ENCODE measurements at regions not wholly inside any gene's neighbourhood (a gene's known extent, or its start where the extent isn't known, plus 50 kb on each side); places are given as distances from the start of the nearest gene placed in this dataset.

GRCh38 chr19:28828276-28828870 lies 384.6 kb downstream of the UQCRFS1 start:
- TF ChIP-seq CTCF (conservative IDR thresholded peaks at IDR 0.05), result no peak
- peaks cover 8% of the 10 kb centered on the region for H3K4me1 Mint-ChIP-seq
- H3K27me3 Mint-ChIP-seq (ENCODE audit: low read depth), result peaks cover 2% of the 10 kb centered on the region
- no peak overlapping the region for H3K27ac Mint-ChIP-seq (ENCODE audit: unreplicated experiment)
- H3K36me3 Mint-ChIP-seq (ENCODE audit: low read depth), result no peaks in the 10 kb centered on the region
- no peak overlapping the region for H3K4me3 Mint-ChIP-seq
- DNase-seq (ENCODE audit: low read depth, low spot score), result no peak
- no peaks in the 10 kb centered on the region for H3K9me3 Mint-ChIP-seq

GRCh38 chr19:28827382-28827781 lies 385.6 kb downstream of the UQCRFS1 start:
- Mint-ChIP-seq H3K4me1 (peaks cover 11% of the 10 kb centered on the region), H3K36me3 (ENCODE audit: low read depth) (no peaks in the 10 kb centered on the region), H3K4me3 (no peak overlapping the region), H3K27ac (ENCODE audit: unreplicated experiment) (no peak overlapping the region), H3K9me3 (no peaks in the 10 kb centered on the region), H3K27me3 (ENCODE audit: low read depth) (peaks cover 2% of the 10 kb centered on the region)
- no peak for DNase-seq (ENCODE audit: low read depth, low spot score)
- TF ChIP-seq CTCF (conservative IDR thresholded peaks at IDR 0.05), result no peak

- H3K9me3 Mint-ChIP-seq, result no peaks in the 10 kb centered on the region
- H3K4me1 Mint-ChIP-seq, result peaks cover 11% of the 10 kb centered on the region
- H3K27me3 Mint-ChIP-seq (ENCODE audit: low read depth), result peaks cover 5% of the 10 kb centered on the region
- no peak for DNase-seq (ENCODE audit: low read depth, low spot score)
- H3K36me3 Mint-ChIP-seq (ENCODE audit: low read depth), result no peaks in the 10 kb centered on the region
- TF ChIP-seq CTCF (conservative IDR thresholded peaks at IDR 0.05), result no peak
- no peak overlapping the region for H3K27ac Mint-ChIP-seq (ENCODE audit: unreplicated experiment)
- H3K4me3 Mint-ChIP-seq, result no peak overlapping the region
These were observed 389.5 kb downstream of the UQCRFS1 start for GRCh38 chr19:28823338-28823961.

- Mint-ChIP-seq H3K4me1 (peaks cover 11% of the 10 kb centered on the region), H3K4me3 (no peak overlapping the region), H3K27me3 (ENCODE audit: low read depth) (peaks cover 4% of the 10 kb centered on the region), H3K9me3 (peaks cover 4% of the 10 kb centered on the region), H3K36me3 (ENCODE audit: low read depth) (no peaks in the 10 kb centered on the region), H3K27ac (ENCODE audit: unreplicated experiment) (no peak overlapping the region)
- no peak for TF ChIP-seq CTCF (conservative IDR thresholded peaks at IDR 0.05)
- no peak for DNase-seq (ENCODE audit: low read depth, low spot score)
These were observed 392.7 kb downstream of the UQCRFS1 start for GRCh38 chr19:28820289-28820688.

- no peak for TF ChIP-seq CTCF (conservative IDR thresholded peaks at IDR 0.05)
- Mint-ChIP-seq H3K36me3 (ENCODE audit: low read depth) (no peaks in the 10 kb centered on the region), H3K27me3 (ENCODE audit: low read depth) (no peaks in the 10 kb centered on the region), H3K9me3 (peaks cover 4% of the 10 kb centered on the region), H3K4me1 (no peaks in the 10 kb centered on the region), H3K27ac (ENCODE audit: unreplicated experiment) (no peak overlapping the region), H3K4me3 (no peak overlapping the region)
- no peak for DNase-seq (ENCODE audit: low read depth, low spot score)
These were observed 397.7 kb downstream of the UQCRFS1 start for GRCh38 chr19:28815257-28815656.
